NCI-H2196 treated with DMSO at 0.1 percent for 48 hours (cell line): ENCODE measurements at regions not wholly inside any gene's neighbourhood (a gene's known extent, or its start where the extent isn't known, plus 50 kb on each side); places are given as distances from the start of the nearest gene placed in this dataset.

Experiments used
- DNase-seq: peaks from one replicate; lab custom pipeline; 2025; ENCODE audit not compliant: unreplicated experiment; lab: John Stamatoyannopoulos, UW

DNA sequence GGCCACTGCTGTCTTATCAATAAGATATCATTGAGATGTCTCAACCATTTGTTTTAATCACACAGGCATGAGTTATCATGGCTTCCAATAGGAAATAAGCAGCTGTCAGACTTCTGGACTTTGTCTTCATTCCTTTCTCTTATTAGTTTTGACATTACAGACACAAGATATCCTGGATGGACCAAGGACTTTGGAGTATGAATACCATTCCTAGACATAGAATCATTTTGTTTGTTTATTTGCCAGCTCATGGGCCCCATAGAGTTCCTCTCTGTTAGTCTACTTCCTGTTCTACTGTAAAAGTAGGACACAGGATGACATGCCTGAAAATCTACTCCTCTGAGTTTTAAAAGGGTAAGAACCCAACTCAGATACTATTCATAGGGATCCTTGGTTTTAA is 77.7 kb upstream of the KCNJ16 start:
- no peak for DNase-seq

DNA sequence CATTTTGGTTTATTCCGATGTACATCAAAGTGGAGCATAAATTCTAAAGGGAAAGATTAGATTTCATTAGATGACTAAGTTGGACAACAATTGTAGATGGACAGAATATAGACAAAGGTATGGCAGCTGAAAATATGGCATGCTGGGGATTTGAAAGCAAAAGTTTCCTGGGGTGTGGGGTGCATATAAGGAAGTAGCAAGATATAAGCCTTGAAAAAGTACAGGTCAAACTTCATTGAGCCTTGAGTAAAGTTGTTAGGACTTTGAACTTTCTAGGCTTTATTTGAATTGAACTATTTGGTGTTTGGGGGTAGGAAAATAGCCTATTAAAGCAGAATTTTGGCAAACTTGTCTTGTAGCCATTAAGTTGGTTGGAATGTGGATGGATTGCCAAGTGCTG is 75.8 kb upstream of the KCNJ16 start:
- no peak for DNase-seq

DNA sequence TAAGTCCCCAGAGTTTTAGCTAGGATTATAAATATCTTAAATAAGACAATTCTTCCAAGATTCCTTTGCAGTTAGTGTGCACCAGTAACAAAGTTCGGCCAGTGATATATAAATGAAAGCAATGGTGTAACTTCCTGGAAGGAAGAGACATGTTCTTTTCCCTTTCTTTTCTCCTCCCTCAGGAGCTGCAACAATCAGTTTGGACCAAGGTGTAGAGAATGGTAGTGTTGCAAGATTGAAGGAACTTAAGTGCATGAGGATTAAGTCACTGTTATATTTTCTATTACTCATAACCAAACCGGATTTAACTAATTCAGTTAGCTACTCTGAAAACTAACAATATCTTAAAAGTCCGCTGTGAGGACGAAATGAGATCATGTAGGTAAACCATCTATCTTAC is 68.9 kb upstream of the KCNJ16 start:
- no peak for DNase-seq

DNA sequence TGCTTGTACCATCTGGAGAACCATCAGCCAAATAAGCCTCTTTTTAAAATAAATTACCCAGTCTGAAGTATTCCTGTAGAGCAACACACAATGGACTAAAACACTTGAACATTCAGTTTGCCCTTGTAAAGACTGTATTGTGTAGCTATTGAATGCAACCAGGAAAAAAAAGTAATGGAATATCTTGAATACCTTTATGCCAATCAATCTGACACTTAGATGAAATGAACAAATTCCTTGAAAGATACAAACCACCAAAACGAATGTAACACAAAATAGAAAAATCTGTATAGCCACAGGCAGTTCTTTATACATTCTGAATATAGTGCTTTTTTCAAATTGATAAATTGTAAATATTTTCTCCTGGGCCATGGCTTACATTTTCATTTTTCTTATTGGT is 63.3 kb upstream of the KCNJ16 start:
- no peak for DNase-seq

DNA sequence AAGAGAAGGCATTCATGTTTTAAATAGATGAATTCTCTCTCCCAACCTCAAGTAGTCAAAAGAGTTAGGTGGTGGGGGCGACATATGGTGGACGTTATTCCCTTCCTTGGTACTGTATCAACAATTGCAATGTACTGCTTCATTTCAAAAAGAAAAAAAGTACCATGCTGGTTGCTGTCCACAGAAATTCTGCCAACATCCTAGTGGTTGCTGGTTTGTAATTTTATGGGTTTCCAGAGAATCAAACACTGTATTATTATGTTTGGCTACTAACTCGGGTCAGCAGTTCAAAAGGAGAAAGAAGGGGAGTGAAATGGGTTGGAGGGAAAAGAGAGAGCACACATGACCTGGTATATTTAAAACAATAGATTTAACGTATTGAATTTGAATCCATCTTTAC is 61.1 kb upstream of the KCNJ16 start:
- DNase-seq, result no peak

DNA sequence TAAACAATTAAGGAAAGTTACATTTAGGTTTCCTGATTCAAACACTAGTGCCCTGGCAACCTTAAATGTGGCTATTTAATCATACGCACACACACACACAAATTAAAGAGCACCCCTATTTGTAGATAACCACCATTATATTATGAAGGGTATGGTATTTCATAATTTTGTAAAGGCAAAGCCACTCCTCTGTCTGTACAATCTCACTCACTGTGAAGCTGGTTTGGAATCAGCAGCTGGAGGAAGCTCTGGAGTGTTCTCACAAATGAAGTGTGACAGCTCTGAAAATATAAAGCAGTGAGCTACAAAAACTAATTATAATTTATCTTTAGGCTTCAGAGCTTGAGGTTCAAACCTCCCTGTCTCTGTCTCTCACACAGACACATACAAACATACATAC is 57.9 kb upstream of the KCNJ16 start:
- DNase-seq, result no peak

DNA sequence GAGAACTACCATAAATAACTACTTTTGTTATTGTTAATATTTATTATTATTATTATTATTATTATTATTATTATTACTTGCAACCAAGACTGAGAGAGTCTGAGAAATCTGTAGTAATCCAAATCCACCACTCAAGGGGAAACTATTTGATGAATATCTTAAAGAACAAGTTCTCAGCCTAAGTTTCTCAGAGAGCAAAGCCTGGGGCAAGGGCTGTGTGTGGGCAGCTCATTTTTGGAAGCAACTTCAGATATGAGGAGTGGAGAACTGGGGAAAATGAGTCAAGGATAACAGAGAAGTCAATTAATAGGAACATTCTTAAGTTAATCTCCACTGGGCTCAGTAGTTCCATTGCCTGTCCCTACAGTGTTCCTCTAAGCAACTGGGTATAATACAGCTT is 57.1 kb upstream of the KCNJ16 start:
- no peak for DNase-seq

DNA sequence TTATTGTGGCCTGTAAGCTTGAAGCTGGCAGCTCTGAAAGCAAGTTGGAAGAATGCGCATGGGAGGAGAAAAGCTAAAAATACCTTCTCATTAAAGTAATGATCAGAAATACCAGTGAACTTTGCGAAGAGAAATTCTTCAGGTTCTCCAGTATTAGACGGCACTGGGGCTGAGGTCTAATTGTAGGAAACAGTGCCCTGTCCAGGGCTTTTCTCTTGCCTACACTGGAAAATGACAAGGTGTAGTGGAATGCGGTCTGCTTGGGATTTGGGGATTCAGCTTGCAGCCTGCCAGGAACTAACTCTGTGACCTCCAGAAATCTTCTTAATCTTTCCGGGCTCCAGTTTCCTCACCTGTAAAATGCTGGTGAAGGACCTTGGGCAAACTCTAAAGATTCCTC is 53.3 kb upstream of the KCNJ16 start:
- no peak for DNase-seq

DNA sequence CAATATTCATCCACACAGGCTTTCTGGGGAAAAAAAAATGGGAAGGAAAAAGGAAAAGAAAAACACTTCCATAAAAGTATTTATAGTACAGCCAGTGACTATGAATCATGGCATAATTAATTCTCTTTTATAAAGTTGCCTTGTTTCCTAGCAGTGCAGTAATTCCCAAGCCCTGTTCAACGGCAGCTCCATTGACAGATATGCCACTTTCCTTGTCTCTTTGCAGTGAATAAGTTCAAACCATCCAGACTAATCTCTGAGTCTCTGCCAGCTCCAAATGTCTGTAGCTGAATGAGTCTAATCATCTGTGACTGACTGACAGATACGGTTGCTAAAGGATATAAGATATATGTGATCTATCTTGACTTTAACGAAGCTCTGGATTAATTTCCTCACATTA is 52.9 kb upstream of the KCNJ16 start:
- no peak for DNase-seq

DNA sequence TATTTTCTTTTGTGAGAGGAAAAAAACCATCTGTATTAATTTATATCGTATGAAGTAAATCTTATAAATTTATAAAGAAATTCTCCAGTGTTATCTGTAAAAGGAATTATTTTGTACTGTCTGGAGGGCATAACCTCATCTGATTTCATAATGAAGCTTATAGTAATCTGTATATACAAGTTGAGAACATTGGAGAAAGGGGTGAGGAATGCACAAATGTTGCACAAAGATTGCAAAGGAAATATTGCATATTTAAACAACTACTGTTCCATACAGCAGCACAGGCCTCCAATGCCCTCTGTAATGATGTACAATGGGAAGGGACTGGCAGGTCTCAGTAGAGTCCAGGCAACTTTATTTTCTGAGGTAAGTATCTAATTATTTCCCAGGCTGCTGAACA is 50.8 kb upstream of the KCNJ16 start:
- no peak for DNase-seq
